Middle frontal gyrus (tissue), 1 donor: ENCODE measurements at regions not wholly inside any gene's neighbourhood (a gene's known extent, or its start where the extent isn't known, plus 50 kb on each side); places are given as distances from the start of the nearest gene placed in this dataset.
"Not testable (repeated sequence)": the region's sequence is repeated elsewhere in the genome, so short reads cannot be mapped to it uniquely, and the experiment has no call there.

Source experiments
- DNase-seq: peaks from one replicate; pipeline ENCODE4 v3.0.0-alpha.2; 2015; ENCODE audit warnings: low spot score; ENCODE audit errors: extremely low spot score

DNA sequence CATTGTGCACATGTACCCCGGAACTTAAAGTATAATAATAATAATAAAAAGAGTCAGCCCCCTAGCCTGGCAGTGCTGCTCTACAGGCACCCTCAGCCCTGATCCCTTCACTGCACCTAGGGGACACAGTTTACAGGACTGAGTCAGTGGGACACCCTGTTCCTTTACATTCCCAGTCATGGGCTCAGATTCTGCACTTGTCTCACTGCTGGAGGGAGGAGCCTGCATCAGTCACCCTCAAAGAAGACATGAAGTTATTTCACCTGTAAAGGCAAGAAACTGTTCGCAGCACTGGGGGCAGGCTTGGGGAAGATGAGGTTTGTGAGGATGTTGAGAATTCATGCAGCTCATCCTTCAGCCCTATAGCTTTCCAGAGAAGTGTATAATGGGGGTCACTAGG is 50.7 kb upstream of the VPREB1 start:
- no peak for DNase-seq

DNA sequence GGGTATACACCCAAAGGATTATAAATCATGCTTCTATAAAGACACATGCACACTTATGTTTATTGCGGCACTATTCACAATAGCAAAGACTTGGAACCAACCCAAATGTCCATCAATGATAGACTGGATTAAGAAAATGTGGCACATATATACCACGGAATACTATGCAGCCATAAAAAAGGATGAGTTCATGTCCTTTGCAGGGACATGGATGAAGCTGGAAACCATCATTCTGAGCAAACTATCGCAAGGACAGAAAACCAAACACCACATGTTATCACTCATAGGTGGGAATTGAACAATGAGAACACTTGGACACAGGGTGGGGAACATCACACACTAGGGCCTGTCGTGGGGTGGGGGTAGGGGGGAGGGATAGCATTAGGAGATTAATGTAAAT is 51.1 kb upstream of the VPREB1 start:
- not testable (repeated sequence) for DNase-seq

DNA sequence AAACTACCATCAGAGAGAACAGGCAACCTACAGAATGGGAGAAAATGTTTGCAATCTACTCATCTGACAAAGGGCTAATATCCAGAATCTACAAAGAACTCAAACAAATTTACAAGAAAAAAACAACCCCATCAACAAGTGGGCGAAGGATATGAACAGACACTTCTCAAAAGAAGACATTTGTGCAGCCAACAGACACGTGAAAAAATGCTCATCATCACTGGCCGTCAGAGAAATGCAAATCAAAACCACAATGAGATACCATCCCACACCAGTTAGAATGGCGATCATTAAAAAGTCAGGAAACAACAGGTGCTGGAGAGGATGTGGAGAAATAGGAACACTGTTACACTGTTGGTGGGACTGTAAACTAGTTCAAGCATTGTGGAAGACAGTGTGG is 51.6 kb upstream of the VPREB1 start:
- DNase-seq: not testable (repeated sequence)

DNA sequence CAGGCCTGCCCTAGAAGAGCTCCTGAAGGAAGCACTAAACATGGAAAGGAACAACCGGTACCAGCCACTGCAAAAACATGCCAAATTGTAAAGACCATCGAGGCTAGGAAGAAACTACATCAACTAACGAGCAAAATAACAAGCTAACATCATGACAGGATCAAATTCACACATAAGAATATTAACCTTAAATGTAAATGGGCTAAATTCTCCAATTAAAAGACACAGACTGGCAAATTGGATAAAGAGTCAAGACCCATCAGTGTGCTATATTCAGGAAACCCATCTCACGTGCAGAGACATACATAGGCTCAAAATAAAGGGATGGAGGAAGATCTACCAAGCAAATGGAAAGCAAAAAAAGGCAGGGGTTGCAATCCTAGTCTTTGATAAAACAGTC is 54.8 kb upstream of the VPREB1 start:
- not testable (repeated sequence) for DNase-seq

DNA sequence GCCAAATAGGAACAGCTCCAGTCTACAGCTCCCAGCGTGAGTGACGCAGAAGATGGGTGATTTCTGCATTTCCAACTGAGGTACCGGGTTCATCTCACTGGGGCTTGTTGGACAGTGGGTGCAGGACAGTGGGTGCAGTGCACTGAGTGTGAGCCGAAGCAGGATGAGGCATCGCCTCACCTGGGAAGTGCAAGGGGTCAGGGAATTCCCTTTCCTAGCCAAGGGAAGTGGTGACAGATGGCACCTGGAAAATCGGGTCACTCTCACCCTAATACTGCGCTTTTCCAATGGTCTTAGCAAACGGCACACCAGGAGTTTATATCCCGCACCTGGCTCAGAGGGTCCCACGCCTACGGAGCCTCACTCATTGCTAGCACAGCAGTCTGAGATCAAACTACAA is 56.7 kb upstream of the VPREB1 start:
- DNase-seq: not testable (repeated sequence)

DNA sequence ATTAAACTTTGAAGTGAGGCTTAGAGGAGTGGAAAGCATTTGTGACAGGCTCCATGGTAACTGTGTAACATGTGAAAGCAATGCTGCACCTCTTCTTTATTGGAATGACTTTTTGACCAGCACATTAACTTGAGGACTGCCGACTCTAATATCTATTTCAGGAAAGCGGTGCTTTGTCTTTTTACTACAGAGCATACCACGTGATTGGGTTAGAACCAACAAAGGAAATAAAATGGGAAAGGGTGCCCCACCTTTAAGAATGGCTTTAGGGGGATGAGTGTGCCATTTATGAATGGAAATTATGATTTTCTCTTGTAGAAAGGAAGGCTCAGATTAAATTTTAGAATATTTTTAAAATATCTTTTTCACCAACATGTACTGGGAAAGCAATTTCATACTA is 57.3 kb upstream of the VPREB1 start:
- DNase-seq: no peak

DNA sequence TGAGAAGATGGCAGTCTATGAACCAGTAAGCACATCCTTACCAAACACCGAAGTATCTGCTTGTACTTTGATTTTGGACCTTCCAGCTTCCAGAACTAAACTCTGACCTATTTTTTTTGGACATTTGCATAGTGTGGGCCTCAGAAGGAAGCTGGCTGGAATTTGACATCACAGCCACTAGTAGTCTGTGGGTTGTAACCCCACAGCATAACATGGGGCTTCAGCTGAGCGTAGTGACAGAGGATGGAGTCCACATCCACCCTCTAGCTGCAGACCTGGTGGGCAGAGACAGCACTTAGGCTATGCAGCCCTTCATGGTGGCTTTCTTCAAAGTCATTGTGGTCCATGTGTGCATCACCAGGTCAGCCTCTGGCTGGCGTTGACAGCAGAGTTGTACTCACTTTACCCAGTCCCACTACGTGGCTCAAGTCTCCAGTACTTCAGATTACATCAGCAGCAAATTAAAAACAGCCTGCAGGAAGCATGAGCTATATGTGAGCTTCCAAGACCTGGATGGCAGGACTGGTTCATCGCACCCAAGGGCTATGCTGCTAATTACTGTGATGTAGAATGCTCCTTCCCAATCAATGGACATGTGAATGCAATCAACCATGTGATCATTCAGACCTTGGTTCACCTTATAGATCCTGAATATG is 58.6 kb upstream of the VPREB1 start:
- no peak for DNase-seq

DNA sequence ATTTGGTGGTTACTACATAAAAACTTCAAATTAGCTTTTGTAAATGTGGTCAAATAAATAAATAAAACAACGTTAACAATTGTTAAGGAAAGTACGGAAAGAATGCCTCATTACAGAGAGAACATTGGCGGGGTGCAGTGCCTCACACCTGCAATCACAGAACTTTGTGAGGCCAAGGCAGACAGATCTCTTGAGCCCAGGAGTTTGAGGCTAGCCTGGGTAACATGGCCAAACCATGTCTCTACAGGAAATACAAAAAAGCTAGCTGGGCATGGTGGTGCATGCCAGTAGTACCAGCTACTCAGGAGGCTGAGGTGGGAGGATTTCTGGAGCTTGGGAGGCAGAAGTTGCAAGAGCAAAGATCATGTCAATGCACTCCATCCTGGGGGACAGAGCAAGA is 59.4 kb upstream of the VPREB1 start:
- no peak for DNase-seq

DNA sequence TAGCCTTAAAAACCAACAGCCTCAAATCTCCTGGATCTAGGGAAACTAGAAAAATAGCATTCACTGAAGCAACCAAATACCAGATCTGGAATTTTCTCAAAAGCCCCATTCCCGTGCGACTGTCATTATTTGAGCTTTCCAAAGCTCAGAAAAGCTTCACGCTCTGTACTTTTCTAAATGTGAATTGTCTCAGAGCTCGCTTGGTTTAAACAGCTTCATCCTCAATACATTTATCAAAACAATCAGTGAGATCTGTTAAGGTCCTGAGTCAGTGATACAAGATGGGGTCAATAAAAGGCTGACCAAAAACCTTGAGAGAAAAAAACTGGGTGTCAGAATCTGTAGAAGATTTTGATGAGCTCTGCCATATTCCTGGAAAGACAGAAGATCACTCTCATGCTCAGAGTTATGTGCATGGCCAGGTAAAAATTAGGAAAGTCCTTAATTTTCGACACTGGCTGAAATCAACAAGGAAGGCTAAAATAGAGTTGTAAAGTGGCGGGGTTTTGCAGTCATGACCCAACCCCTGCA is 60.2 kb upstream of the VPREB1 start:
- DNase-seq: no peak

DNA sequence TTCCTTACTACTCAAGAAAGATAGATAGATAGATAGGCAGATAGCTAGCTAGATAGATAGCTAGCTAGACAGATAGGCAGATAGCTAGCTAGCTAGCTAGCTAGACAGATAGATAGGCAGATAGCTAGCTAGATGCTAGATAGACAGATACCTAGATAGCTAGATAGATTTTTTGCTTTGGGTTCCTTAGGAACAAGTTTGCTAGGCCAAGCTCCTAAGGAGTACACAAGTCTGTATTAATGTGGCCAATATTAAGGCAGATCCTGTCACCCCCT is 61.7 kb upstream of the VPREB1 start:
- no peak for DNase-seq

DNA sequence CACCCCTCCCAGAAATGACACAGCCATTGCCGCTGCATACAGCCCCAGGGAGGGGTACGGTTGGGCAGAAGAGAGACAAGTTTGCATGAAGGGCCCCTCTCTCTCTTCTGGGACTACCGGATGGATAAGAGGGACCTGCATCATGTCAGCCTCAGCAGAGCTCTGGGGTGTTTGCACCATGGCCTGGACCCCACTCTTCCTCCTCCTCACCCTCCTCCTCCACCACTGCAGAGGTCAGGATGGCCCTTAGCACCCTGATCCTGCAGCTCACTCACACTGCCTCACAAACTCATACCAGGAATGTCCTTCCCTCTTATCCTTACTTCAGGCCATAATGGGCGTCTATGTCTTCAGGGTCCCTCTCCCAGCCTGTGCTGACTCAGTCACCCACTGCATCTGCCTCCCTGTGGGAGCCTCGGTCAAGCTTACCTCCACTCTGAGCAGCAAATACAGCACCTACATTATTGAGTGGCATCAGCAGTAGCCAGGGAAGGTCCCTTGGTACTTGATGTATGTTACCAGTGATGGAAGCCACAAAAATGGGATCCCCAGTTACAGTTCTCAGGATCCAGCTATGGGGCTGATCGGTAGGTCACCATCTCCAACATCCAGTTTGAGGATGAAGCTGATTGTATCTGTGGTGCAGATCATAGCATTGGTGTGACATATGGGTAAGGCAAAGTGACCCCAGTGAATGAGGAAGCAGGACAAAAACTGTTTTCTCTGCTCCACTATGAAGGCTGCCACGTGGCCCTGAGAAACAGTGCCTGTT is 62.2 kb upstream of the VPREB1 start:
- no peak for DNase-seq

DNA sequence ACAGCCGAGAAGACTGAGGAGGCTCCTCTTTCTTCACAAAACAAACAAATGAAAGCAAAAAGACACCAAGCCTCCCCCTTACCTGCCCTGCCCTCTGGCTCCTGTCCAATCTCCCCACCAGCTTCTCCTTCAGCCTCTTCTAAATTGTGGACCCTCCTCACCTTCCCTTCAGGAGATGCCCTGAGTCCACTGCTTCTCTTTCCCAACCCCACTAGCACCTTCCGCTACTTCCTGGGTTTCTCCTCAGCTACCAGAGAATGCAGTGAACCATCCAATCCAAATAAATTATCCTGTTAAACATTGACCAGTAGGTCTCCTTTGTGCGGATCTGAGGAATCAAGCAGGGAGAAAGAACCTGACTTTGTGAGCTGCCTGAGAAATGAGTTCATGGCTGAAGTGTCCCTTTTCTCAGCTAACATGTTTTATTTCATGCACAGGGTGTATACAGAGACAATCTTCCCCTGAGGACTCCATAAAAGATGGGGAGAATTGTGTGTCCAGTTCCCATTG is 63.2 kb upstream of the VPREB1 start:
- no peak for DNase-seq

DNA sequence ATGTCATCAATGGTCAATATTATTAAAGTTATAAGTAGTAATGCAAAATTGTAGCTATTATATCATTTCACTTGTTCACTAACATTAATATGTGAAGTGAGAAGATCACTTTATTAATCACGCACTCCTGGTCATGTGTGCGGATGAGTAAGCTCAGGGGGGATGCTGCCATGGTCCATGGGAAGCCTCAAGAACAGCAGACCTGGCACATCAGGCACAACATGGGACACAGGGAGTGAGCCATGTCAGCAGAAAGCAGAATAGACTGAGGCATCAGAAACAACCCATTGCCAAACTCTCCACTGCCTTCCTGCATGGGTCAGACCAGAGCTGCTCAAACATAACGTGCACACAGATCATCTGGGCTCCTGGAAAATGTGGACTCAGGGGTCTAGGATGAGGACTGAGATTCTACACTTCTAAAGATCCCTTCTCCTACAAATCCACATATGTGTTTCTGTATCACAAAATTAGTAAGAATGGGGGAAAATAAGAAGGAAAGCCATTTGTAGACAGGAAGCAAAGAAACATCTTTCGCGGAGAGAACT is 63.8 kb upstream of the VPREB1 start:
- DNase-seq: no peak

DNA sequence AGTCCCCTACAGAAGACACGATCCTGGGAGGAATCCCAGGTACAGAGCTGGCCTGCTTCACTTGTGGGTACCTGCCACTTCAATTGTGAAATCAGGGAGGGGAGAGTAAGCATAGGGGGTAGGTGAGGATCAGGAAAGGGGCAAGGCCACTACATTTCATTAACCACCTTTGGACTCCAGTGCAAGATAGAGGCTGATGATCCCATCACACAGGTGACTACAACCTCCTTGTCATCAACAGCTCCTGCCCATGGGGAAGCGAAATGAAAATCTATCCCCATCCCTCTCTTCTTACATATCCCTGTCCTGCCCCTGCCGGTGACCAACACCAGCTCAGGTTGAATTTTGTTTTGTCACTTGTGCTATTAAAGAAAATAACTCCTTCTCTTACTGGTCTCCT is 64.7 kb upstream of the VPREB1 start:
- DNase-seq: no peak

DNA sequence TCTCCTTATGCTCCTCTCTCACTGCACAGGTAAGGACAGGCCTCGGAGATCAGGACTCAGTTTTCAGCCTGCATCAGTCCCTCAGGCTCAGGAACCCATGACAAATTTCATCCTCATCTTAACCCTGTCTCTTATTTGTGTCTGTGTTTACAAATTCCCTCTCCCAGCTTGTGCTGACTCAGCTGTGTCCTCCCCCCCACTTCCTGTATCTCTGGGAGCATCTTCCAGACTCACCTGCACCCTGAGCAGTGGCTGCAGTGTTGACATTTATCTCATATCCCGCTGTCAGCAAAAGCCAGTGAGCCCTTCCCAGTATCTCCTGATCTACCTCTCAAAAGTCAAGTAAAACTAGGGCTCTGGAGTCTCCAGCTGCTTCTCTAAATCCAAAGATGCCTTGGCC is 65.6 kb upstream of the VPREB1 start:
- DNase-seq: no peak

DNA sequence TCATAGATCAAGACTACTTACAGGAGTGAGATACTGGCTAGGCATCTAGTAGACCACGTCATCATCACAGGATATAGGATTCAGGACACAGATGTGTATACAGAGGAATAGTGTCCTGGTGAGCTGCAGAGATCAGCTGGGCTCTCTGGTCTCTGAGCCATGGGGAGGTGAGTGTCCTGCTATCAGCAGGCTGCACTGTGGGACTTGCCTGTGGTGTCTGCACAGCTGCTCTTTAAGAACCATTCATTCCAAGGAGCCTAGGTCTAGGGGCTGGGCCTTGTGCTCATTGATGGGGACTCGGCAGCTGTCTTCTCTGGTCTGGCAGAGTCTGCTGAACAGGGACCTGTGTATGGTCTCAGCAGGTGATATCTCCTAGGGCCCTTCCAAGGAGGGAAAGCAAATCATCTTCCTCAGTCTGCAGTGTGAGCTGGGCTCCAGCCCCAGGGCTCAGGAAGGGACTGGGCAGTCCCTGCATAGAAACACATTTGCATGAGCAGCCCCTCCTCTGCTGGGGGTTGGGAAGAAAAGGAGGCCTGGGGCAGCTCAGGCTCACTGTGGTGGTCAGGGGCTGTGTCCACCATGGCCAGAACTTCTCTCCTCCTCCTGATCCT is 66.1 kb upstream of the VPREB1 start:
- DNase-seq: no peak

DNA sequence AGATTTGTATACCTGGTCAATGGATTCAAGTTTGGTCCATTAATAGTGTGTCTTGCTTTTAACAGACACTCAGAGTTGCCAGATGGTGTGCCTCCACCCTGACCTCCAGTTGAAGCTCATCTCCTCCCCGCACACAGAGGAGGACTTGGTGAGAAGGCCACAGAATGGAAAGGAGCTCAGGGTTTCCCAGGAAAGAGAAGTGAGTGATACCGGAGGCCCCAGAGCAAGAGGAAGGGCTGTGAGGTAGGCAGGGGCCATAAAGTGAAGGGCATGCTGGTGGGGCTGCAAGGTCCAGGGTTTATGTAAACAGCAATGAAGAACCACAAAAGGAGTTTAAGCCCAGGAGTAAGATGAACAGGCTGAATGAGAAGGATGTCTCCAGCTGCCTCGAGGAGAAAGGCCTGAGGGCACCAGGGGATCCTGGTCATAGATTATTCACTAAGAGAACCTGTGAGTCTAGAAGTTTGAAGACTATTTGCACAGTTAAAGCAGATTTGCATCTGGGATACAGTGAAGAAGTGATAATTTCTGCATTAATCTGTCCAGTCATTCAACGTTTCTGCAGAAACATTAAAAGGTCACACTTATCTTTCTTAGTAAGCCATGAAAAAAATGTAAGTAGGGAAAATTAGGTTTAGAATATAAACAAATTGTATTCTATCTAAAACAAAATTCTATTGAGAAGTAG is 67.5 kb upstream of the VPREB1 start:
- no peak for DNase-seq

DNA sequence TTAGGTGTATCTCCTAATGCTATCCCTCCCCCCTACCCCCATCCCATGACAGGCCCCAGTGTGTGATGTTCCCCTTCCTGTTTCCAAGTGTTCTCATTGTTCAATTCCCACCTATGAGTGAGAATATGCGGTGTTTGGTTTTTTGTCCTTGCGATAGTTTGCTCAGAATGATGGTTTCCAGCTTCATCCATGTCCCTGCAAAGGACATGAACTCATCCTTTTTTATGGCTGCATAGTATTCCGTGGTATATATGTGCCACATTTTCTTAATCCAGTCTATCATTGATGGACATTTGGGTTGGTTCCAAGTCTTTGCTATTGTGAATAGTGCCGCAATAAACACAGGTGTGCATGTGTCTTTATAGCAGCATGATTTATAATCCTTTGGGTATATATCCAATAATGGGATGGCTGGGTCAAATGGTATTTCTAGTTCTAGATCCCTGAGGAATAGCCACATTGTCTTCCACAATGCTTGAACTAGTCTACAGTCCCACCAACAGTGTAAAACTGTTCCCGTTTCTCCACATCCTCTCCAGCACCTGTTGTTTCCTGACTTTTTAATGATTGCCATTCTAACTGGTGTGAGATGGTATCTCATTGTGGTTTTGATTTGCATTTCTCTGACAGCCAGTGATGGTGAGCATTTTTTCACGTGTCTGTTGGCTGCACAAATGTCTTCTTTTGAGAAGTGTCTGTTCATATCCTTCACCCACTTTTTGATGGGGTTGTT is 71.5 kb upstream of the VPREB1 start:
- not testable (repeated sequence) for DNase-seq

DNA sequence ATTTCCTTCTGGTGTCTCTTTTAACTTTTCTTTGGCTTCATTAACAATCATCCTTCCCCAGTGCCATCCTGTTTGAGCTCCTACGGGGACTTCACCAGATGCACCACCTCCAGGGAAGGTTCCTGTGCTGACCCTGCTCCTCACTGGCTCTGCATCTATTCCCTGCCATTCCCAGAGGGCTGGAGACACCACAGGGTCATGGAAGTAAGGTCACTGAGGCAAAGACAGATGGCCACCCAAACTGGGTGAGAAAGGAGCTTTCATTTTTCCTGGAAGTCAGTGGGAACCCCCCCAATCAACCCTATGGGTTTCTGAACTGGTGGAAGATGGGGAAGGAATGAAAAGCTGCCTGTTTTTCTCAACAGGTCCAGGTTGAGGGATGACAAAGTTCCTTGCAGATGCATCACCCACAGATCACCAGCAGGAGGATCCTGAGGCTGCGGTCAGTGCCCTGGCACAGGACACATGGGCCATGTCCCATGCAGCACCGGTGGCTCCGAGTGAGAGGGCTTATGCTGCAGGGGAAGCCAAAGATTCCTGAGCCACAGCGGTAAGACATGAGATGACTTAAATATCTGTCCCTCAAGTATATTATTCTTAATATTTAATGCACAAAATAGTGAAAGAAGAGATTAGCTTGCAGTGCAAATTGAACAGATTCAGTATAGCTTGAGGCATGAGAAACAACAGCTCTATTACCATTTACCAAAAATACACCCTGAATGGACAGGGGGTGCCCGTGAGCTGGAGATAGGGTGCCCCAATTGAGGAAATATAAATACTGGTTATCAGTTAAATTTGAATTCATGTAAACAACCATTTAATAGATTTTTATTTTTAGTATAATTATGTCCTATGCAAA is 73.0 kb upstream of the VPREB1 start:
- DNase-seq: no peak

DNA sequence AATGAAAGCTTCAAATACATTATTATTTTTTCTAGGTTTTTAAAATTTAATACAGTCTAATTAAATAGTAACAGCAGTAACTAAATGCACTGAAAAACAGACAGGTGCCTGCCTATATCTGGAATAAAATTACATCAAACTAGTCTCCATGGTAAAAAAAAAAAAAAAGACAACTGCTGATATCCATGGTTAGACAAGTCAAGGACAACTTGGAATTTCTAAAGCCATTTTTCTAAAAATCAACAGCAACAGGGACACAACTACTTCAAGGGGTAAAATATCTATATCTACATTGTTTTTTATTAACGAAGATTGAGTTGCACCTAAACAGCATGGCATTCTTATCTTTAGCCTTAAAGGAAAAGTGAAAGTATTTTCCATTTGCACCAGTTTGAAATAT is 74.7 kb upstream of the VPREB1 start:
- DNase-seq: no peak
